GM19043 (cell line): ENCODE measurements at regions not wholly inside any gene's neighbourhood (a gene's known extent, or its start where the extent isn't known, plus 50 kb on each side); places are given as distances from the start of the nearest gene placed in this dataset.

ENCODE experiments used
- ATAC-seq: cut with Tn5 transposase; IDR thresholded peaks from one replicate; pipeline ENCODE4 v1.9.1; 2021; ENCODE audit warnings: low read depth; ENCODE audit not compliant: unreplicated experiment

GRCh38 chr14:39956372-39956771, 524.1 kb upstream of the FBXO33 start:
- no peak for ATAC-seq

DNA sequence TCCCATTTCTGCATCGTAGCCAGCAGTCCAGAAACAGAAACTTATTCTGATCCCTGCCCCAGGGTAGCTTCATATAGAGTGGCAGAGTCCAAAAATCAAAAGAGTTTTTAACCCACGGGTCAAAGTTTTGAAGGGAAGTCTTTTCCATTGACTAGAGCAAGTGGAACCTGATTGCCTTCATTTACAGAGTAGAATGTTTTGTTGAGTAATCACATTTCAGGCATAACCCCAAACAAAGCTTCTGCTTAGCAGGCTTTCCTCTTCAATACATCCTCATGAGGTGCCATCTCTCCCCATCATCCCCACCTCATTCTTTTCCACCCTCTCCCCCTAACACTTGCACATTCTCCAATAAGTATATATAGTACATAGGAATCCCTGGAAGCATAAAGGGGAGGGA, 516.0 kb upstream of the FBXO33 start:
- no peak for ATAC-seq

DNA sequence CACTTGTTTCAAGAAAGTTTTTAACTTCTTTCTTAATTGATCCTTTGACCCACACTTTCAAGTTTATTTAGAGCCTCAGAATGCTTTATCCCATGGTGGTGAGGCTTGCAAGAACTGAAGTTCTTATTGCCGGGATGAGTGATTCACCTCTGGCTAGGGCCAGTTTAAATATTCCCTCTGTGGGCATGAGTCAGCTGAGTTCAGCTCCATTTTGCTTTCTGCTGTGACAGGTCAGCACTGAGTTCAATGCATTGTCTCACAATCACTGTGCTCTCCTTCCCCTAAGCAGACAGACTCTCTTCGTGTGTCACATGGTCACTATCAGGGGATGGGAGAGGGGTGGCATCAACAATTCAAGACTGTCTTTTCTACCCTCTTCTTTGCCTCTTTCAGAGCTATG, 514.6 kb upstream of the FBXO33 start:
- ATAC-seq = no peak

GRCh38 chr14:39939023-39939422, 506.8 kb upstream of the FBXO33 start:
- ATAC-seq = no peak

GRCh38 chr14:39912192-39913100, 480.2 kb upstream of the FBXO33 start:
- ATAC-seq = peak; percentile 80

DNA sequence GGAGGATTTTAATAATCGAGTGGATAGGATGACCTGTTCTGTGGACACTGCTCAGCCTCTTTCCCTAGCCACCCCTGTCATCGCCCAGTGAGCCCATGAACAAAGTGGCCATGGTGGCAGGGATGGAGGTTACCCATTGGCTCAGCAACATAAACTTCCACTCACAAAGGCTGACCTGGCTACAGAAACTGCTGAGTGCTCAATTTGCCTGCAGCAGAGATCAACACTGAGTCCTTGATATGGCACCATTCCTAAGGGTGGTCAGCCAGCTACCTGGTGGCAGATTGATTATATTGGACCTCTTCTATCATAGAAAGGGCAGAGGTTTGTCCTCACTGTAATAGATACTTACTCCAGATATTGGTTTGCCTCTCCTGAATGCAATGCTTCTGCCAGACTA, 465.4 kb upstream of the FBXO33 start:
- ATAC-seq = no peak

GRCh38 chr14:39890026-39890425, 457.8 kb upstream of the FBXO33 start:
- no peak for ATAC-seq

GRCh38 chr14:39884091-39884490, 451.9 kb upstream of the FBXO33 start:
- ATAC-seq = no peak

DNA sequence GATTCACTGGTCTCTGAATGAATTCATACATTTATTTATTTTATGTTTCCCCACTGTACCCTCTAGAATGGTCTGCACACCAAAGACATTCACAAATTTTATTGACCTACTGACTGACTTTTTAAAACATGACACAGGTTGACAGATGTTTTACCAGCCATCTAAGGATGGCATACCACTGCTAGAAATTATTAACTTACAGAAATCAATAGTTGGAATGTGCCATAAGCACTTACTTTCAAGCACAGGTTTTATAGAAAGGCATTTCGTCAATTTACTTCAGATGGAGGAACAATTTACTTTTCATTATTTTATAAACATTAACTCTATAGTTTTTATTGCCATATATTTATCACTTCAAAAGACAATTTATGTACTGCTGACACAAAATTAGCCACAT, 448.7 kb upstream of the FBXO33 start:
- no peak for ATAC-seq

DNA sequence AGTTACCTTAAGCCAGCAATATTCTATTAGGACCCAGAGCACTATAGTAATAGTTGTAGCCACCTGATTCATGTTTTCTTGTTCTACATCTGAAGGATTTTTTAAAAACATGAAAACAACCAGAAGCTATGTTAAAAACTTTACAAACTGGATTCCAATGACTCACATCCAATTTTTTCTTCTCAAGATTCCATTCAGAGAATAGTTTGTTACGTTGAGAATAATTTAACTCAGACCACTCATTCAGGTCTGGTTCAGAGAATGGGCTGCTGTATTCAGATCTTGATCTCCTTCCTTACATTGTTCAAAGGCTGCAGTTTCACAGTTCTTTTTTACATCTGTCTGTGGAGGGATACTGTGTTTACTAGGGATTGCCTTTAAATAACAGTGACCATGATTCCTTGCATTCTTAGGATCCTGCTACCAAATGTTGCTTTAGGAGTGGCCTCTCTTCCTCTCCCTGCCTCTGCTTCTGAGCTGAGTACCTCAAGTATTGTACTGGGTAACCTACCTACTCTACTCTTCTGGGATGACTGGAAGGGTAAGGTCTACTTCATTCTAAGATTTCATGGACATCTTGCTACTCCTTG, 448.0 kb upstream of the FBXO33 start:
- ATAC-seq = no peak

DNA sequence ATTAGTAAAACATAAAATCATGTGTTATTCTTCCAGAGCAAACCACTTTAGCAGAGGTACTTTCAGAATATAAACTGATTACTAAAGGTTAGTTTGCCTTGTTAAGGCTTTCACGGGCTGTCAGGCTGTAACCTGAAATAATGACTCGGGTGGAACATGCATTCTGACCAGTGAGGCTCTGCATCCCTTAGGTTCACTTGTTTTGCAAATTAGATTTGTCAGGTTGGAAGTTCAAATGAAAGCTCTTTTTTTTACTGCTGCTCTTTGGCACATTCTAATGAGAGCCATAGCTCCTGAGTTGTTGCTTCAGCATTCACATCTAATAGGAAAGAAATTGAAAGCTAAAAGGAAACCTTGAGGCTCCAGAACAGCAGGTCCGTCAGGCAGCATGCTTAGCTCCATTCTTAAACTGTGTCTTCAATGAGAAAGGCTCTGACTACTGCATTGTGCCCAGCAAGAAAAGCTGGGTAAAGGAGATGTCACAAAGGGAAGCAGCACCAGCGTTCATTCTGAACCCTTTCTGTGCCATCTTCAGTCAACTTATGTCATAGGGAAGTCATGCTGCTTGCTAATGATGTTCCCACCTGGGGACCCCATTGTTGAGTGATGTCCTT, 445.5 kb upstream of the FBXO33 start:
- ATAC-seq = no peak

DNA sequence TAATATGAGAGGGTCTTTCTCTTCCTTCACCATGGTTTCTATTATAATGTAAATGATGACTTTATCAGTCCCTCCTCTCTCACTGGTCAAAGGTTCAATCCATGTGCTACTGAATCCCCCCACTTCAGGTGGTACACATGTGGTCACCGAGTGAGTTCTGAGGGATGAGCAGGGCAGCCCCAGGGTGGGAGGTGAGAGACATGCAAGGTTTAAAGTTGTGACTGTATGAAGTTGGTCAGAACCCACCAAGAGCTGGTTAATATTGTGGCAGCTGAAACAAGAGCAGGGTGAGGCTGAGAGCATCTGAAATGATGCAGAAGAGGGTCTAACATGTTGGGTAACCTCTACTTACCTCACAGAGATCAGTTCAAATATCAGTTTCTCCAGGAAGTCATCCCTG, 444.7 kb upstream of the FBXO33 start:
- no peak for ATAC-seq

- ATAC-seq = no peak
Observed at GRCh38 chr14:39875028-39875427, 442.8 kb upstream of the FBXO33 start.

- ATAC-seq = no peak
Observed at GRCh38 chr14:39873791-39874190, 441.6 kb upstream of the FBXO33 start.

- no peak for ATAC-seq
Observed at GRCh38 chr14:39868949-39869348, 436.7 kb upstream of the FBXO33 start.

DNA sequence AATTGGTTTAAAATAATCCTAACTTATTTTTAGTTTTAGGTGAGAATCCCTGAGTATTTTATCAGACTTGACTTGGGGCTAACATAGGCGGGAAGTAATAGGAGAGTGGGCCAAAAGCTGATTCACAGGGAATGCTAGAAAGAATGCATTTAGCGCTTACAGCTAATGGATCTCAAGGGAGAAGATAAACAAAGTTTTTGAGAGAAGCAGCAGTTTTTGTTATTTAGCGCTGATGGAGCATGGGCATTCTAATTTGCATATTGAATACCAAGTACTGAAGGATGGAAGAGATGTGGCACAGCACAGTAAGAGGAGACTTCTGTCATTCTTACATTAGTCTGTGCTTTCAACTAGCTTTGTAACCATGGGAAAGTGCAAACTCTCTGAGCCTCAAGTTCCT, 436.0 kb upstream of the FBXO33 start:
- ATAC-seq = no peak

DNA sequence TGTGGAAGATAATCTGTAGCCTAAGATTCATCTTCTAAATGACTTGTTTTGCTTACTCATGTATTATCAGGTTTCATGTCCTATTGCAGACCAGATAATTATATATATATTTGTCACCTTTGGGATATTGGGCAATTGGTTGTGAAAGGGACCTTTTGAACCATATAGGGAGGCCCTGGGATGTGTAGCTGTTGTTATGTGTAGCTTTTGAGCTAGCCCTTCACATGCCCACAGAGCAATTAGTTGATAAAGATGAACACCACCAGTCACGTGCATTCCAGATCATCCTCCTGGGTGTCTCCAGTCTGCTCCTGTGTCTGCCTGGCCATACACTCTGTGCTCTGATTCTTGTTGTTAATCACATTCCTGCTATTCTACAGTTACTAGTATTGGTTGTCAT, 431.2 kb upstream of the FBXO33 start:
- no peak for ATAC-seq

GRCh38 chr14:39861696-39862095, 429.5 kb upstream of the FBXO33 start:
- no peak for ATAC-seq

GRCh38 chr14:39861229-39861600, 429.0 kb upstream of the FBXO33 start:
- no peak for ATAC-seq

DNA sequence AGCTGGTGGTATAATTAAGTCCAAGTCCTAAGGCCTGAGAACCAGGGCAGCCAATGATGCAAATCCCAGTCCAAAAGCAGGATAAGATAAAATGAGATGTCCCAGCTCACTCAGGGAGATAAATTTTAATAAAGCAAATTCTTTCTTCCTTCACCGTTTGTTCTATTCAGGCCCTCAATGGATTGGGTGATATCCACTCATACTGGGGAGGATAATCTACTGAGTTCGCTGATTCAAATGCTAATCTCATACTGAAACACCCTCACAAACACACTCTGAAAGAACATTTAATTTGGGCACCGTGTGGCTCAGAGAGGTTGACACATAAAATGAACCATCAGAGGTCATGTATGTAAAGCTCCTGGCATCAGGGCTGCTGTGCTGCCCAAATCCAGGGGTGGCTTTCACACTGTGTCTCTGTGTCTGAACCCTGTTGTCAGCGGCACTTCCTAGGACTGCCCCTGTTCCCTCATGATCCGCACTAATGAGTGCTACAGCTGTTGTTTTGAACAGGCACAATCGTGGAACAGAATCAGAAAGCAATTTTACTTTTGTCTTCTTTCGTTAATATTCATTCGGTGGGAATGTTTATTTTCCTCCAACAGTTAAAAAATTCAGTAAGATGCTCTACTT, 428.5 kb upstream of the FBXO33 start:
- ATAC-seq = no peak

DNA sequence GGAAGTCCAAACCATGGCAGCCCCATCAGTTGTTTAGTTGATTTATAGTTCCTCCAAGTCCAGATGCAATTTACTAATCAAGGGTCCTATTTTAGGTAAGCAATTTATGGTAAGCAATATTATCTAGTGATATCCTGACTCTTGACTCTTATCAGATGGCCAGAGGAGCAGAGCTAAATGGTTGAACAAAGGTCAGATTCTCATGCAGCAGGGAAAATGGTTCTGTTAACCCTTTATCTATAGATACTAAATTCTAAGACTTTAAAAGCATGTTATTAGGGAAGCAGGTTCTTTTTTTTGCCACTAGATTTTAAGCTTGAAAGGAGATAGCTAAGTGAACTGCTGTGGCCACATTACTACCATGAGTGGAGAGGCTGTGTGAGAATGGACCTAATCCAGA, 427.1 kb upstream of the FBXO33 start:
- ATAC-seq = no peak
